BLaER1 treated with 17β-estradiol and CSF1 and Interleukin-3, amounts not matched to agents 10 nM and 100 nM (cell line): ENCODE measurements at regions not wholly inside any gene's neighbourhood (a gene's known extent, or its start where the extent isn't known, plus 50 kb on each side); places are given as distances from the start of the nearest gene placed in this dataset.

Source experiments
- H3K27ac ChIP-seq, 11 experiments: shearing (Covaris generic); formaldehyde crosslinking; 2 replicates each; pipeline ENCODE4 v1.8.1; 2022
- H3K27me3 ChIP-seq, 11 experiments: shearing (Covaris generic); formaldehyde crosslinking; 2 replicates each; pipeline ENCODE4 v1.8.1; 2022
- H3K36me3 ChIP-seq, 11 experiments: shearing (Covaris generic); formaldehyde crosslinking; 2 replicates each; pipeline ENCODE4 v1.8.1; 2022
- H3K4me1 ChIP-seq, 10 experiments: shearing (Covaris generic); formaldehyde crosslinking; 2 replicates each; pipeline ENCODE4 v1.8.1; 2022
- H3K4me2 ChIP-seq, 11 experiments: shearing (Covaris generic); formaldehyde crosslinking; 2 replicates each; pipeline ENCODE4 v1.8.1; 2022
- H3K4me3 ChIP-seq, 10 experiments: shearing (Covaris generic); formaldehyde crosslinking; 2 replicates each; pipeline ENCODE4 v1.8.1; 2022
- H3K9ac ChIP-seq, 11 experiments: shearing (Covaris generic); formaldehyde crosslinking; 2 replicates each; pipeline ENCODE4 v1.8.1; 2022
- H3K9me3 ChIP-seq, 11 experiments: shearing (Covaris generic); formaldehyde crosslinking; replicated peaks in 1 of 11; 2 replicates each; pipeline ENCODE4 v1.8.1; 2022
- H4K20me1 ChIP-seq, 11 experiments: shearing (Covaris generic); formaldehyde crosslinking; 2 replicates each; pipeline ENCODE4 v1.8.1; 2022
- Cebpa-rat ChIP-seq, 11 experiments: shearing (Covaris generic); IDR thresholded peaks; 2 replicates each; pipeline ENCODE4 v1.8.1; 2022

DNA sequence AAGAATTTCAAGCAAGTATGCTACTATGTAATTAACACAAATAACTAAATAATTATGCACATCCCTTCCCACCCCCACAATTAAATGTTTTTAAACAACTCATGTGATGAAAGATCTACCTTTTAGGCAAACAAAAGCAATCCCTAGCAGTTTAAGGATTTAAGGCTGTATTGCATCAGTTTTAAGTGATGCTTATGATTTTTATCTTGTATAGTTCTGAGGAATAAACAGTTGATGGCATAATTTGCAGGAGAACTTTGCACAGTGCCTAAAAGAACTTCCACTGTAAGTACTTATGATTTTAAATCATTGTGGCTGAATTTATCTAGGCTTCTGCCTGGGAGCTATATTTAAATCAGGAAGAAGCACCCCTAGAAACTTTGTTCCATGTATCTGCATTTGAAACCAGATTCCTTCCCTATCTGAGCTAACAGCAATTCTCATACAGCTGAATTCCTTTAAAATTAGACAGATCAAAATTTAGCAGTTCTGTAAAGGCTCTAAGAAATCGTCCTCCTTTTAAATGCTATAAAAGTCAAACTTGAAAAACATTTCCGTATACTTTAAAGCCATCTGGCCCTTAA is 388.6 kb downstream of the BCAT1 start:
- peak overlapping the region in 2 of 11 experiments; percentile 92 to 98; a peak in 2 of 22 replicates for H3K4me2 ChIP-seq
- H3K9ac ChIP-seq: no peak overlapping the region
- no peak for TF ChIP-seq Cebpa-rat (IDR thresholded peaks at IDR 0.05)

DNA sequence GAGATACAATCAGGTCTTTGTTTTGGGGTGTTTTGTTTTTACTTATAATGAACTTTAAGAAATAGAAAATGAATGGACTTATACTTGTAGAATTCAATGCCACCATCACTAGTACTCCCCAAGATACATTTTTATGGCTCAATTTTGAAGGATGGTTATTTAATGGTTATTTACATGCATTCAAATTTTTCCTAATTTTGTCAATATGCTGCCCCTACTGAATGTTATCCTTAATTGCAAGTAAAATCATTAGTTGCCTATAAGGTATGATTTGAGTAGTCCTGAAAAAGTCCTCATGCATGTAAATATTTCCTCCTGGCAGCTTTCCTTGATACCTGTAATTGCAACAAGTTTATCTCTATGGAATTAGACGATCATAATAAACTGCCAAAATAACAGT is 391.2 kb downstream of the BCAT1 start:
- no peak overlapping the region for H3K27ac ChIP-seq
- peaks cover 0 to 15% (median under 1%) of the 10 kb centered on the region in 10 experiments; a peak in 9 of 20 replicates for H3K4me1 ChIP-seq
- peaks cover 28 to 41% (median 34%) of the 10 kb centered on the region in 11 experiments for H3K27me3 ChIP-seq
- H3K9me3 ChIP-seq: peaks cover 0 to 15% (median 0%) of the 10 kb centered on the region in 11 experiments; a peak in 5 of 22 replicates
- TF ChIP-seq Cebpa-rat (IDR thresholded peaks at IDR 0.05): no peak
- no peak overlapping the region for H3K9ac ChIP-seq
- H3K36me3 ChIP-seq: no peaks in the 10 kb centered on the region
- H4K20me1 ChIP-seq: no peaks in the 10 kb centered on the region
- no peak overlapping the region for H3K4me3 ChIP-seq
- H3K4me2 ChIP-seq: no peak overlapping the region

More for the DNA sequence above, 388.6 kb downstream of the BCAT1 start:
- Histone ChIP-seq H3K9me3 (no peaks in the 10 kb centered on the region), H3K27ac (no peak overlapping the region), H4K20me1 (peaks cover 0 to 6% (median 0%) of the 10 kb centered on the region in 11 experiments; a peak in 2 of 22 replicates), H3K4me1 (peaks cover 0 to 20% (median 7%) of the 10 kb centered on the region in 10 experiments; a peak in 16 of 20 replicates), H3K27me3 (peaks cover 52 to 67% (median 60%) of the 10 kb centered on the region in 11 experiments), H3K36me3 (no peaks in the 10 kb centered on the region), H3K4me3 (no peak overlapping the region)

GRCh38 chr12:24555730-24556129 is 393.2 kb downstream of the BCAT1 start:
- no peak overlapping the region for H3K9ac ChIP-seq
- no peaks in the 10 kb centered on the region for H4K20me1 ChIP-seq

DNA sequence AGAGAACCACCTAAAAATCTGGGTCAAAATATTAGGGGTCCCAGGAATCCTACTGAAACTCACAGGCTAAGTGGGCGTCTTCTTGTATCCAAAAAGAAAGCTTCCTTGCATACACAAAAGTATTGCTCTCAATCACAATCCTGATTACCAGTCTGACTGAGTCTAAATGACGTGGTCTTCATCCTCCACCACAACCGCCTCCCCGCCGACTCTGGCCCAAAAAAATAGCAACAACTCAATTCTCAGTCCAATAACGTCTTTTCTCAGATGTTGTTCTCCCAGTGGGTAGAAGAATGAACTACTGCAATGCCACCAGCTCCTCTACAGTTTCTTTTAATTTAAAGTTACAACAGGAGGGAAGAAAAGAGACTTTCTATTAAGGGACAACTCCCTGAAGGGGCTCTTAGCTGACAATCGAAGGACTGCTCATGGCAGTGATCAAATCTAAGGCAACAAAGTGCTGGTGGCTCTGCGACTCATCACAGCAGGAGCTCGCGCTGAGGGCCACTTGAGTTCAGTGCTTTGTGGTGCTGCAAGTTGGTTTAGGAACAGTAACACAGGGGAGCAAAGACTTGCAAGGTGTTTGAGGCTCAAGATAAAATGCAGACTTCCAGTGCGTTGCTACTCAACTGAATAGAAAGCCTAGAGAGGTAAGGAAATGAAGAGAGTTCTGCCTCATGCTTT is 394.1 kb downstream of the BCAT1 start:
- no peak for TF ChIP-seq Cebpa-rat (IDR thresholded peaks at IDR 0.05)
- Histone ChIP-seq H4K20me1 (no peaks in the 10 kb centered on the region), H3K9me3 (peaks cover 0 to 17% (median 0%) of the 10 kb centered on the region in 11 experiments; a peak in 5 of 22 replicates), H3K4me3 (no peak overlapping the region), H3K27me3 (peaks cover 0 to 12% (median 5%) of the 10 kb centered on the region in 11 experiments; a peak in 20 of 22 replicates), H3K9ac (no peak overlapping the region), H3K36me3 (no peaks in the 10 kb centered on the region), H3K4me2 (no peak overlapping the region), H3K27ac (no peak overlapping the region), H3K4me1 (peaks cover 0 to 7% (median 0%) of the 10 kb centered on the region in 10 experiments; a peak in 1 of 20 replicates)

More at GRCh38 chr12:24555730-24556129, 393.2 kb downstream of the BCAT1 start:
- Histone ChIP-seq H3K27me3 (peaks cover 9 to 21% (median 14%) of the 10 kb centered on the region in 11 experiments), H3K4me3 (no peak overlapping the region), H3K4me1 (peaks cover 0 to 11% (median 0%) of the 10 kb centered on the region in 10 experiments; a peak in 2 of 20 replicates), H3K9me3 (peaks cover 0 to 17% (median 0%) of the 10 kb centered on the region in 11 experiments; a peak in 5 of 22 replicates), H3K36me3 (no peaks in the 10 kb centered on the region), H3K27ac (no peak overlapping the region), H3K4me2 (0 out of 22 replicates have a peak overlapping the region, but pooled peaks of 2 of the 11 experiments have one; percentile 14 to 26)
- TF ChIP-seq Cebpa-rat (IDR thresholded peaks at IDR 0.05): no peak

DNA sequence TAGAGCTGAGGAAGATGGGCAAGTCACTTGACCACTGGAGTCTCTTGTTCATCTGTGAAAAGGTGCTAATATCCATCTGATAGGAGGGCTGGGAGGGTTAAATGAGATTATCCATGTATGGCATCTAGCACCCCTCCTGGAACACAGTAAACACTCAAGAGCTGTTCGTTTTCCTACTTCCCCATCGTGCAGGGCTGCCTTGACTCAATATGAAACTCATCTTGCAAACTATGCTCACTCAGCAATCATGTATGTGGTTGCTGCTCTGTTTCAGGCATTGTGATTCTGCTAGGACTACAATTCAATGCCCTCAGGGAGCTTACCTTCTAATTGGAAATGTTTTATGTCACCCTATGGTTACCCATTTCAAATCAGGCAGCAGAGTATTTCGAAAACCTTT is 395.6 kb downstream of the BCAT1 start:
- H3K27me3 ChIP-seq: no peaks in the 10 kb centered on the region

GRCh38 chr12:24551163-24551786 is 397.6 kb downstream of the BCAT1 start:
- H4K20me1 ChIP-seq: no peaks in the 10 kb centered on the region
- no peak overlapping the region for H3K4me3 ChIP-seq
- H3K27me3 ChIP-seq: no peaks in the 10 kb centered on the region
- peaks cover 0 to 17% (median 0%) of the 10 kb centered on the region in 11 experiments; a peak in 5 of 22 replicates for H3K9me3 ChIP-seq
- no peak overlapping the region for H3K27ac ChIP-seq
- no peak overlapping the region for H3K4me2 ChIP-seq
- no peak overlapping the region for H3K9ac ChIP-seq
- H3K4me1 ChIP-seq: peaks cover 0 to 7% (median 0%) of the 10 kb centered on the region in 10 experiments; a peak in 1 of 20 replicates
- TF ChIP-seq Cebpa-rat (IDR thresholded peaks at IDR 0.05): no peak
- H3K36me3 ChIP-seq: no peaks in the 10 kb centered on the region

More for the DNA sequence above, 395.6 kb downstream of the BCAT1 start:
- no peaks in the 10 kb centered on the region for H3K36me3 ChIP-seq
- H4K20me1 ChIP-seq: no peaks in the 10 kb centered on the region
- H3K9me3 ChIP-seq: peaks cover 0 to 17% (median 0%) of the 10 kb centered on the region in 11 experiments; a peak in 5 of 22 replicates
- no peak overlapping the region for H3K4me3 ChIP-seq
- no peak for TF ChIP-seq Cebpa-rat (IDR thresholded peaks at IDR 0.05)
- H3K27ac ChIP-seq: no peak overlapping the region
- no peak overlapping the region for H3K9ac ChIP-seq
- H3K4me1 ChIP-seq: peaks cover 0 to 7% (median 0%) of the 10 kb centered on the region in 10 experiments; a peak in 1 of 20 replicates
- no peak overlapping the region for H3K4me2 ChIP-seq

DNA sequence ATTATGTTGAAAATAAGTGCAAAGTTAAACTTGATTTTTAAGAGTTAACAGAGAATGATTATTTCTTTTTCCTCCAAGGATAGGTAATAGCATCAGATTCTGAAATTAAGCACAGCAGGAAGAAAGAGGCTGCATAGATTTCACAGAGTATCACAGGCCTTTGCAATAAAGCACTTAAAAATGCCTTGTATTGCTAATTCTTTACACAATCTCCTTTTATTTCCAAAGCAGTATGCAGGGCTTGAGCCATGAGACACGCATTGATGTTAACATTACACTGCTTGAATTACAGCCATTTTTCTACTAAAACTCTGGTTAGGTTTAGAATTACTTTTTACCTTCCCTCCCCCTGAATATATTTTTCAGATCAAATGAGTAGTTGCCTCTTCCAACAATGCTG is 398.3 kb downstream of the BCAT1 start:
- no peak overlapping the region for H3K4me3 ChIP-seq
- no peak overlapping the region for H3K9ac ChIP-seq
- H3K27me3 ChIP-seq: no peaks in the 10 kb centered on the region
- no peaks in the 10 kb centered on the region for H4K20me1 ChIP-seq
- H3K27ac ChIP-seq: no peak overlapping the region
- peaks cover 0 to 17% (median 0%) of the 10 kb centered on the region in 11 experiments; a peak in 5 of 22 replicates for H3K9me3 ChIP-seq
- peaks cover 0 to 3% (median 0%) of the 10 kb centered on the region in 10 experiments; a peak in 1 of 20 replicates for H3K4me1 ChIP-seq
- H3K4me2 ChIP-seq: no peak overlapping the region
- no peak for TF ChIP-seq Cebpa-rat (IDR thresholded peaks at IDR 0.05)
- no peaks in the 10 kb centered on the region for H3K36me3 ChIP-seq

DNA sequence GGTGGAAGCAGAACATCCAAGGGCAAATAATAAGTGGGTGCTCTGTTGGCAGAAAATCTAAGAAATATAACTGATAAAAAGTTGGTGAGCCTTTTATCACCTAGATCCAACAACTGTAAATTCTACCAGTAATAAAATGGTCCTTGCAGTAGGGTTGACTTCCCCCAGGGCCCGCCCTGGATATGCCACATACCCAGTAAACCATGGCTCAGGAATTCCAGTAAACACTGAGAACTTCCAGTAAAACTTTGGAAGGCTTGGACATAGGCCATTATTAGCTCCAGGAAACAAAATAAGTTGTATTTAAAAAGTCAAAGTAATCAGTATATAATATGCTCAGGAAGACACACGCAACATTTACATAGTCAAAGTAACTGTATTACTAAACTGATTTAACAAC is 402.2 kb downstream of the BCAT1 start:
- Histone ChIP-seq H3K9ac (no peak overlapping the region), H3K4me3 (no peak overlapping the region), H3K4me1 (no peaks in the 10 kb centered on the region), H3K4me2 (peak overlapping the region in 1 of 11 experiments; percentile 20; a peak in 1 of 22 replicates), H3K27ac (no peak overlapping the region), H3K36me3 (no peaks in the 10 kb centered on the region), H4K20me1 (no peaks in the 10 kb centered on the region), H3K27me3 (no peaks in the 10 kb centered on the region), H3K9me3 (no peaks in the 10 kb centered on the region)
- TF ChIP-seq Cebpa-rat (IDR thresholded peaks at IDR 0.05): no peak

GRCh38 chr12:24546084-24546483 is 402.8 kb downstream of the BCAT1 start:
- no peaks in the 10 kb centered on the region for H3K36me3 ChIP-seq
- no peaks in the 10 kb centered on the region for H4K20me1 ChIP-seq
- H3K27me3 ChIP-seq: no peaks in the 10 kb centered on the region
- no peak for TF ChIP-seq Cebpa-rat (IDR thresholded peaks at IDR 0.05)
- no peak overlapping the region for H3K27ac ChIP-seq
- peak overlapping the region in 1 of 11 experiments; percentile 20; a peak in 1 of 22 replicates for H3K4me2 ChIP-seq
- H3K4me1 ChIP-seq: no peaks in the 10 kb centered on the region
- no peak overlapping the region for H3K9ac ChIP-seq
- H3K9me3 ChIP-seq: no peaks in the 10 kb centered on the region
- H3K4me3 ChIP-seq: no peak overlapping the region
